Heart right ventricle (tissue), 16 donors: ENCODE measurements at regions not wholly inside any gene's neighbourhood (a gene's known extent, or its start where the extent isn't known, plus 50 kb on each side); places are given as distances from the start of the nearest gene placed in this dataset.

Experiments
- ATAC-seq, 8 donors: fragments of 200-7000 bp; cut with Tn5 transposase; one replicate each; pipeline ENCODE4 v1.9.1; 2020; ENCODE audit warnings: mild to moderate bottlenecking in 8 of 8, moderate library complexity in 8 of 8, moderate number of reproducible peaks in 1 of 8
- DNase-seq, 2 donors: peaks; one replicate each; pipeline ENCODE4 v3.0.0-alpha.2; 2020
- H3K27ac ChIP-seq, 10 donors: fragments of 200-600 bp; sonication (generic) in 2 of 10; one replicate each; pipeline versions ENCODE4 v1.5.0 to v1.8.0; 2020 to 2022; ENCODE audit warnings: mild to moderate bottlenecking in 3 of 10
- H3K27me3 ChIP-seq, 7 donors: fragments of 200-600 bp; one replicate each; pipeline ENCODE4 v1.8.0; 2021 to 2022; ENCODE audit warnings: mild to moderate bottlenecking in 2 of 7
- H3K36me3 ChIP-seq, 9 donors: fragments of 200-600 bp; sonication (generic) in 1 of 9; one replicate each; pipeline versions ENCODE4 v1.5.0 to v1.8.0; 2020 to 2022; ENCODE audit warnings: mild to moderate bottlenecking in 2 of 9
- H3K4me1 ChIP-seq, 9 donors: fragments of 200-600 bp; sonication (generic) in 1 of 9; one replicate each; pipeline versions ENCODE4 v1.5.0 to v1.8.0; 2020 to 2022; ENCODE audit warnings: mild to moderate bottlenecking in 4 of 9
- H3K4me3 ChIP-seq, 10 donors: fragments of 200-600 bp; sonication (generic) in 2 of 10; one replicate each; pipeline versions ENCODE4 v1.5.0 to v1.8.0; 2020 to 2022; ENCODE audit warnings: mild to moderate bottlenecking in 7 of 10, moderate library complexity in 2 of 10
- H3K9me3 ChIP-seq, 11 donors: fragments of 200-600 bp in 10 of 11; sonication (generic) in 2 of 11; one replicate each; pipeline versions ENCODE4 v1.5.0 to v1.8.0; 2013 to 2022; ENCODE audit warnings: mild to moderate bottlenecking in 2 of 11, control low read depth in 1 of 11, moderate library complexity in 1 of 11
- CTCF ChIP-seq, 9 donors: fragments of 200-600 bp; sonication (generic) in 2 of 9; IDR thresholded peaks; one replicate each; pipeline versions ENCODE4 v1.5.0 to v1.8.0; 2021 to 2022; ENCODE audit warnings: antibody characterized with exemption in 9 of 9, mild to moderate bottlenecking in 5 of 9, moderate library complexity in 1 of 9
- WGBS, 2 donors: extraction: QIAGEN DNeasy Blood & Tissue Kit; methylation state at CpG; one replicate each; pipeline ENCODE4 v1.1.7; 2013; ENCODE audit warnings: inconsistent platforms in 1 of 2; 5-methylcytosine and 5-hydroxymethylcytosine counted together
- intact Hi-C, 10 donors: fragments of 100-400 bp; cut with DNase I; formaldehyde crosslinking; loops; one replicate each; pipeline versions ENCODE4 v1.11.1 to v1.14.2; 2022
- donor health status: Arrhythmogenic right ventricular cardiomyopathy.
- donor health status: ischemic (EF 13 %, LVEDD 7.1; RV severe dilation, severe dysfunction).
- donor health status: healthy with polysubstance abuse.
- donor health status: DM: no; HTN: yes; CAD: no.
- donor health status: DM: no; HTN: no; CAD: no.
- donor health status: ischemic (EF 25% LVEDD 6.9; RV normal size, moderate dysfunction).
- donor health status: ischemic (EF 25% LVEDD 5.7; RV mildly dilated, moderate dysfunction).
- donor health status: healthy.
- donor health status: DM: yes; HTN: yes; CAD: no.
- donor health status: Ischemic cardiomyopathy.
- donor health status: ischemic (EF 35%, LVEDD 5.7; RV mildly dilated, moderate dysfunction).
- donor health status: nonischemic (EF 11% LVEDD 7.7; RV severe dilation, severe dysfunction).
- donor health status: DM: yes; HTN: yes; CAD: no.
- donor health status: PGD.
- donor health status: ischemic (EF 29% LVEDD 5.4; RV normal size, mild dysfunction).
- donor health status: nonischemic (EF 23%, LVEDD 6.1; RV moderate dilation, normal function).

DNA sequence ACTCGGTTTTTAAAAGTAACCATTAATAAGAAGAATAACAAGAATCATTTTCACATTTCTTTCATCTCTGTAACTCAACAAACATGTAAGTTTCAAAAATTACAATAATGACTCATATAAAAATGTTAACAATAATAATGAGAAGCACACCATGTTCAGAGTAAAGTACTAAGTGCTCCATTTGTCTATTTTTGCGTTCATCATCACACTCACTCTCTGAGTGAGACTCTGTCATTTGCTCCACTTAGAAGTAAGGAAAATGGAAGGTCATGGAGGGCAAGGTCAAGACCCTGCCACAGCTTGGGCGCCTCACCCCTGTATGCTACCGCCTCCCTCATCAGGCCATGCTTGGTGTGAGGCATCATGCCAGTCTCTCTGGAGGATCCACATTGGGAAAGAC, 129.9 kb downstream of the TMEM30B start:
- no peak overlapping the region for H3K27ac ChIP-seq
- peaks cover 0 to 17% (median 5%) of the 10 kb centered on the region in 9 donors for H3K4me1 ChIP-seq
- H3K9me3 ChIP-seq, result no peaks in the 10 kb centered on the region
- H3K36me3 ChIP-seq, result no peaks in the 10 kb centered on the region
- ATAC-seq (no peak), DNase-seq (no peak)
- WGBS, 2 donors, result 96% methylated on average over 4 of the region's 4 CpGs
- no peak for TF ChIP-seq CTCF (IDR thresholded peaks at IDR 0.05)
- peaks cover 0 to 10% (median 0%) of the 10 kb centered on the region in 7 donors for H3K27me3 ChIP-seq
- H3K4me3 ChIP-seq, result no peak overlapping the region
- intact Hi-C loops, result no loop called here

DNA sequence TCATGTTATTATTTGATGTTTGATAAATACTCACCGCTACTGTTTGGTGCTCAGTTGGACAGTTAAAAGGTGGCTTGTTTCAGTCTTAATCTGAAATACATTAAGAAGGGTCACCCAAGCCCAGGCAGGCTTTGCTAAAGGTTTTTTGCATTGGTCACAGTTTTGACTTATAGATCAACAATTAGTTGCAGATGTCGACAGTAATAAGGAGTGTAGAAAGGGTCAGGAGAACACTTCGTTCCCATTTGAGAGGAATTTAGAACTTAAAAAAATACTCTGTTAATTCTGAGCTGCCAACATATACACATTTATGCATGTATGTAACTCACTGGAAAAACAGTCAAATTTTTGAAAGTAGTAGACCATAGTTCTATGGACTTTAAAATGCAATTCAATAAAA, 130.3 kb downstream of the TMEM30B start:
- no peaks in the 10 kb centered on the region for H3K36me3 ChIP-seq
- no peak overlapping the region for H3K4me3 ChIP-seq
- DNase-seq (no peak), ATAC-seq (no peak)
- H3K27ac ChIP-seq, result no peak overlapping the region
- TF ChIP-seq CTCF (IDR thresholded peaks at IDR 0.05), result no peak
- WGBS, 2 donors, result 86 to 87% methylated on average over 3 of the region's 3 CpGs
- intact Hi-C loops, result no loop called here
- peaks cover 0 to 10% (median 0%) of the 10 kb centered on the region in 7 donors for H3K27me3 ChIP-seq
- H3K4me1 ChIP-seq, result peaks cover 0 to 20% (median 5%) of the 10 kb centered on the region in 9 donors
- H3K9me3 ChIP-seq, result no peaks in the 10 kb centered on the region

GRCh38 chr14:61149896-61150295, 131.2 kb downstream of the TMEM30B start:
- Histone ChIP-seq H3K36me3 (no peaks in the 10 kb centered on the region), H3K4me3 (no peak overlapping the region), H3K9me3 (no peaks in the 10 kb centered on the region), H3K27ac (no peak overlapping the region), H3K27me3 (peaks cover 0 to 10% (median 0%) of the 10 kb centered on the region in 7 donors), H3K4me1 (peaks cover 0 to 28% (median 5%) of the 10 kb centered on the region in 9 donors)
- DNase-seq (no peak), ATAC-seq (no peak)
- no peak for TF ChIP-seq CTCF (IDR thresholded peaks at IDR 0.05)
- intact Hi-C loops, result no loop called here

GRCh38 chr14:61148742-61149350, 132.3 kb downstream of the TMEM30B start:
- Histone ChIP-seq H3K27me3 (peaks cover 0 to 10% (median 0%) of the 10 kb centered on the region in 7 donors), H3K4me1 (peaks cover 0 to 28% (median 5%) of the 10 kb centered on the region in 9 donors), H3K4me3 (no peak overlapping the region), H3K9me3 (peaks cover 0 to 10% (median 0%) of the 10 kb centered on the region in 11 donors), H3K36me3 (no peaks in the 10 kb centered on the region), H3K27ac (peak overlapping the region in 3 of 10 donors; percentile 51 to 78 (median 73))
- ATAC-seq (no peak), DNase-seq (no peak)
- intact Hi-C loops, result no loop called here
- 95 to 97% methylated on average over 4 of the region's 4 CpGs for WGBS, 2 donors
- TF ChIP-seq CTCF (IDR thresholded peaks at IDR 0.05), result no peak
